GM23338 (cell line): ENCODE measurements at regions not wholly inside any gene's neighbourhood (a gene's known extent, or its start where the extent isn't known, plus 50 kb on each side); places are given as distances from the start of the nearest gene placed in this dataset.

Source experiments
- ATAC-seq: fragments of 200-7000 bp; cut with Tn5 transposase; 3 replicates; pipeline ENCODE4 v1.9.1; 2020
- DNase-seq: peaks from one replicate; pipeline ENCODE4 v3.0.0-alpha.2; 2015; ENCODE audit warnings: low spot score
- H2AFZ ChIP-seq: fragments of 200-600 bp; sonication (generic); 2 replicates; pipeline ENCODE4 v1.8.0; 2016; ENCODE audit warnings: antibody characterized with exemption, mild to moderate bottlenecking, moderate library complexity
- H3F3A ChIP-seq: fragments of 200-600 bp; sonication (generic); replicated peaks from 2 replicates; pipeline ENCODE4 v1.8.0; 2017; ENCODE audit warnings: antibody characterized with exemption, mixed run types, low read depth
- H3K27ac ChIP-seq: fragments of 200-600 bp; sonication (generic); 2 replicates; pipeline ENCODE4 v1.6.1; 2016; ENCODE audit warnings: low read depth
- H3K27me3 ChIP-seq: fragments of 200-600 bp; sonication (generic); 2 replicates; pipeline ENCODE4 v1.8.0; 2016; ENCODE audit warnings: mild to moderate bottlenecking, mixed run types, moderate library complexity; ENCODE audit not compliant: insufficient read depth
- H3K36me3 ChIP-seq: fragments of 200-600 bp; sonication (generic); 2 replicates; pipeline ENCODE4 v1.8.0; 2016; ENCODE audit warnings: mild to moderate bottlenecking; ENCODE audit not compliant: insufficient read depth
- H3K4me1 ChIP-seq: fragments of 200-600 bp; sonication (generic); 2 replicates; pipeline ENCODE4 v1.8.0; 2016; ENCODE audit warnings: mild to moderate bottlenecking, moderate library complexity; ENCODE audit not compliant: insufficient read depth
- H3K4me2 ChIP-seq: fragments of 200-600 bp; sonication (generic); 2 replicates; pipeline ENCODE4 v1.7.1; 2017; ENCODE audit warnings: mixed run types
- H3K4me3 ChIP-seq: fragments of 200-600 bp; sonication (generic); 2 replicates; pipeline ENCODE4 v1.6.1; 2016; ENCODE audit warnings: mixed run types
- H3K79me2 ChIP-seq: fragments of 200-600 bp; sonication (generic); replicated peaks from 2 replicates; pipeline ENCODE4 v1.8.0; 2017; ENCODE audit warnings: mild to moderate bottlenecking; ENCODE audit not compliant: insufficient read depth
- H3K9me2 ChIP-seq: fragments of 200-600 bp; sonication (generic); 2 replicates; pipeline ENCODE4 v1.8.0; 2017; ENCODE audit not compliant: insufficient read depth
- H4K20me1 ChIP-seq: fragments of 200-600 bp; sonication (generic); replicated peaks from 2 replicates; pipeline ENCODE4 v1.8.0; 2017; ENCODE audit warnings: mild to moderate bottlenecking; ENCODE audit not compliant: insufficient read depth
- H3K27ac Mint-ChIP-seq: 2 replicates; pipeline ENCODE4 v1.8.0; 2020; ENCODE audit warnings: inconsistent platforms, mild to moderate bottlenecking, moderate library complexity, mixed read lengths
- H3K27me3 Mint-ChIP-seq: 3 replicates; pipeline ENCODE4 v1.8.0; 2022; ENCODE audit warnings: low read depth, mild to moderate bottlenecking, moderate library complexity, mixed read lengths, inconsistent platforms; ENCODE audit not compliant: insufficient read depth, poor library complexity
- H3K36me3 Mint-ChIP-seq: 3 replicates; pipeline ENCODE4 v1.8.0; 2021; ENCODE audit warnings: low read depth, mild to moderate bottlenecking, inconsistent platforms, moderate library complexity, mixed read lengths
- H3K4me1 Mint-ChIP-seq: 3 replicates; pipeline ENCODE4 v1.8.0; 2020; ENCODE audit warnings: mild to moderate bottlenecking, inconsistent platforms, mixed read lengths
- H3K4me3 Mint-ChIP-seq: 3 replicates; pipeline ENCODE4 v1.8.0; 2021; ENCODE audit warnings: moderate library complexity, mild to moderate bottlenecking, inconsistent platforms, mixed read lengths
- H3K9me3 Mint-ChIP-seq: 3 replicates; pipeline ENCODE4 v1.8.0; 2020; ENCODE audit warnings: moderate library complexity, mild to moderate bottlenecking, inconsistent platforms, mixed read lengths
- CTCF ChIP-seq, 2 experiments: fragments of 200-600 bp in 1 of 2; sonication (generic) in 1 of 2; conservative IDR thresholded peaks; 2 replicates each; pipeline versions ENCODE4 v1.5.1 to v1.6.1; 2016 to 2017; ENCODE audit warnings: antibody characterized with exemption in 2 of 2, low read depth in 2 of 2, mild to moderate bottlenecking in 2 of 2, moderate library complexity in 1 of 2
- ETS1 ChIP-seq: IDR thresholded peaks from 2 replicates; pipeline ENCODE4 v1.6.1; 2016; ENCODE audit warnings: antibody characterized with exemption
- EZH2 ChIP-seq: fragments of 200-600 bp; sonication (generic); IDR thresholded peaks from one replicate; pipeline ENCODE4 v1.8.0; 2017; ENCODE audit warnings: antibody characterized with exemption, mild to moderate bottlenecking, low read depth; ENCODE audit not compliant: unreplicated experiment
- EZH2phosphoT487 ChIP-seq: fragments of 200-600 bp; sonication (generic); IDR thresholded peaks from one replicate; pipeline ENCODE4 v1.8.1; 2018; ENCODE audit warnings: antibody characterized with exemption; ENCODE audit not compliant: unreplicated experiment
- JUNB ChIP-seq: IDR thresholded peaks from one replicate; pipeline ENCODE4 v1.6.1; 2016; ENCODE audit warnings: antibody characterized with exemption; ENCODE audit not compliant: unreplicated experiment
- POLR2AphosphoS5 ChIP-seq: IDR thresholded peaks from 2 replicates; pipeline ENCODE4 v1.6.1; 2016; ENCODE audit warnings: antibody characterized with exemption, low read depth
- ZNF462 ChIP-seq: fragments of 250-450 bp; sonication (Bioruptor Pico); IDR thresholded peaks from 2 replicates; pipeline ENCODE4 v1.5.0; 2020; ENCODE audit warnings: mild to moderate bottlenecking, moderate library complexity

GRCh38 chr11:104254347-104254746, 90.4 kb upstream of the PDGFD start (continued):
- peak; percentile 93 for TF ChIP-seq ZNF462 (CRISPR knock-in tag)
- TF ChIP-seq ETS1, result no peak

GRCh38 chr11:104246590-104246989, 82.6 kb upstream of the PDGFD start:
- Mint-ChIP-seq H3K27me3 (no peaks in the 10 kb centered on the region), H3K36me3 (no peaks in the 10 kb centered on the region), H3K4me3 (no peak overlapping the region), H3K4me1 (no peaks in the 10 kb centered on the region), H3K9me3 (no peaks in the 10 kb centered on the region), H3K27ac (no peak overlapping the region)
- Histone ChIP-seq H4K20me1 (no peaks in the 10 kb centered on the region), H3F3A (no peaks in the 10 kb centered on the region), H3K4me1 (no peaks in the 10 kb centered on the region), H2AFZ (no peak overlapping the region), H3K36me3 (no peaks in the 10 kb centered on the region), H3K9me2 (no peaks in the 10 kb centered on the region), H3K4me2 (no peak overlapping the region), H3K79me2 (no peaks in the 10 kb centered on the region), H3K4me3 (no peak overlapping the region), H3K27me3 (no peaks in the 10 kb centered on the region), H3K27ac (no peak overlapping the region)
- DNase-seq, result no peak
- ATAC-seq, result no peak
- TF ChIP-seq JUNB, result no peak
- no peak for TF ChIP-seq EZH2
- TF ChIP-seq EZH2phosphoT487, result no peak
- no peak for TF ChIP-seq POLR2AphosphoS5
- no peak for TF ChIP-seq ZNF462 (CRISPR knock-in tag)
- TF ChIP-seq CTCF (conservative IDR thresholded peaks at IDR 0.05; ENCODE audit: low read depth in 2 of 2), result no peak
